Stomach (tissue), 8 donors: ENCODE measurements at regions not wholly inside any gene's neighbourhood (a gene's known extent, or its start where the extent isn't known, plus 50 kb on each side); places are given as distances from the start of the nearest gene placed in this dataset.

Source experiments
- DNase-seq, 2 donors: peaks; one replicate each; pipeline versions ENCODE4 v3.0.0 to v3.0.0-alpha.2; 2013 to 2019
- H3K27ac ChIP-seq, 5 donors: fragments of 200-600 bp in 4 of 5; sonication (generic) in 4 of 5; one replicate each; pipeline ENCODE4 v1.5.1; 2013 to 2019; ENCODE audit warnings: mild to moderate bottlenecking in 1 of 5, moderate library complexity in 1 of 5
- H3K27me3 ChIP-seq, 3 donors: fragments of 200-600 bp; sonication (generic); one replicate each; pipeline ENCODE4 v1.5.1; 2017 to 2019; ENCODE audit warnings: mixed run types in 1 of 3
- H3K36me3 ChIP-seq, 4 donors: fragments of 200-600 bp; sonication (generic); 1 replicate in 3 of 4; 2 replicates in 1 of 4; pipeline ENCODE4 v1.5.1; 2016 to 2019
- H3K4me1 ChIP-seq, 4 donors: fragments of 200-600 bp; sonication (generic); one replicate each; pipeline ENCODE4 v1.5.1; 2016 to 2019
- H3K4me3 ChIP-seq, 4 donors: fragments of 200-600 bp; sonication (generic) in 3 of 4; one replicate each; pipeline ENCODE4 v1.5.1; 2016 to 2019; ENCODE audit warnings: mild to moderate bottlenecking in 1 of 4
- H3K9me3 ChIP-seq, 4 donors: fragments of 200-600 bp; sonication (generic); one replicate each; pipeline ENCODE4 v1.5.1; 2016 to 2019
- EP300 ChIP-seq: sonication (generic); formaldehyde crosslinking; IDR thresholded peaks from one replicate; pipeline ENCODE4 v1.6.1; 2017; ENCODE audit warnings: antibody characterized with exemption
- POLR2A ChIP-seq, 4 donors: fragments of 450-650 bp; IDR thresholded peaks; one replicate each; pipeline ENCODE4 v1.6.1; 2016; ENCODE audit warnings: antibody characterized with exemption in 4 of 4, control low read depth in 2 of 4, mild to moderate bottlenecking in 1 of 4, moderate library complexity in 1 of 4
- POLR2AphosphoS5 ChIP-seq, 3 donors: sonication (generic); formaldehyde crosslinking; IDR thresholded peaks; one replicate each; pipeline ENCODE4 v1.6.1; 2016; ENCODE audit warnings: antibody characterized with exemption in 3 of 3
- WGBS, 5 donors: extraction: QIAGEN DNeasy Blood & Tissue Kit in 3 of 5; methylation state at CpG; one replicate each; pipeline versions ENCODE4 v1.1.5 to v1.1.7; 2013 to 2018; 5-methylcytosine and 5-hydroxymethylcytosine counted together
- intact Hi-C: fragments of 100-400 bp; cut with DNase I; formaldehyde crosslinking; loops from one replicate; pipeline ENCODE4 v1.15.1; 2023; ENCODE audit warnings: low total_unique reads
- TF ChIP-seq, protein P1 (sequence below), 7 experiments: fragments of 450-650 bp in 4 of 7; fragments of 200-600 bp in 3 of 7; sonication (generic) in 3 of 7; IDR thresholded peaks; one replicate each; pipeline ENCODE4 v1.5.1; 2016 to 2019; ENCODE audit warnings: antibody characterized with exemption in 7 of 7, control low read depth in 2 of 7, mild to moderate bottlenecking in 1 of 7
- donor health status: healthy with polysubstance abuse.
- donor health status: Bipolar disorder and iron deficiency.
- donor health status: healthy.

DNA sequence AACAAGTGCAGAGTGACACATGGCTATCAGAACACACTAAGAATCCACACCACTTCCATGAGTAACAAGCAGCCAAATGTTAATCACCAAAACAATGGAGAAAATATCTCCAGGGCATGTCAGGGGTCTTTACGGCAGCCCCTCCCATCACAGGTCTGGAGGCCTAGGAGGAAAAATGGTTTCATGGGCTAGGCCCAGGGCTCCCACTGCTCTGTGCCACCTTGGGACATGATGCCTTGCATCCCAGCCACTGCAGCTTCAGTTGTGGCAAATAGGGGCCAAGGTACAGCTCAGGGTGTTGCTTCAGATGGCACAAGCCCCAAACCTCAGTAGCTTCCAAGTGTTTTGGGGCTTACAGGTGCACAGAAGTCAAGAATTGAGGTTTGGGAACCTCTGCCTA is 66.6 kb downstream of the NEURL3 start:
- no peak overlapping the region for H3K27ac ChIP-seq
- no peaks in the 10 kb centered on the region for H3K4me1 ChIP-seq
- no peaks in the 10 kb centered on the region for H3K27me3 ChIP-seq
- TF ChIP-seq, protein P1, sequence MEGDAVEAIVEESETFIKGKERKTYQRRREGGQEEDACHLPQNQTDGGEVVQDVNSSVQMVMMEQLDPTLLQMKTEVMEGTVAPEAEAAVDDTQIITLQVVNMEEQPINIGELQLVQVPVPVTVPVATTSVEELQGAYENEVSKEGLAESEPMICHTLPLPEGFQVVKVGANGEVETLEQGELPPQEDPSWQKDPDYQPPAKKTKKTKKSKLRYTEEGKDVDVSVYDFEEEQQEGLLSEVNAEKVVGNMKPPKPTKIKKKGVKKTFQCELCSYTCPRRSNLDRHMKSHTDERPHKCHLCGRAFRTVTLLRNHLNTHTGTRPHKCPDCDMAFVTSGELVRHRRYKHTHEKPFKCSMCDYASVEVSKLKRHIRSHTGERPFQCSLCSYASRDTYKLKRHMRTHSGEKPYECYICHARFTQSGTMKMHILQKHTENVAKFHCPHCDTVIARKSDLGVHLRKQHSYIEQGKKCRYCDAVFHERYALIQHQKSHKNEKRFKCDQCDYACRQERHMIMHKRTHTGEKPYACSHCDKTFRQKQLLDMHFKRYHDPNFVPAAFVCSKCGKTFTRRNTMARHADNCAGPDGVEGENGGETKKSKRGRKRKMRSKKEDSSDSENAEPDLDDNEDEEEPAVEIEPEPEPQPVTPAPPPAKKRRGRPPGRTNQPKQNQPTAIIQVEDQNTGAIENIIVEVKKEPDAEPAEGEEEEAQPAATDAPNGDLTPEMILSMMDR (IDR thresholded peaks at IDR 0.05) = no peak
- TF ChIP-seq POLR2A (IDR thresholded peaks at IDR 0.05) (no peak), POLR2AphosphoS5 (IDR thresholded peaks at IDR 0.05) (no peak), EP300 (no peak)
- no peak overlapping the region for H3K4me3 ChIP-seq
- no peaks in the 10 kb centered on the region for H3K36me3 ChIP-seq
- peaks cover 0 to 7% (median 0%) of the 10 kb centered on the region in 4 donors for H3K9me3 ChIP-seq
- intact Hi-C loops = no loop called here
- DNase-seq = no peak
- 95 to 100% (median 100%) methylated on average over 1 of the region's 1 CpG for WGBS, 5 donors

DNA sequence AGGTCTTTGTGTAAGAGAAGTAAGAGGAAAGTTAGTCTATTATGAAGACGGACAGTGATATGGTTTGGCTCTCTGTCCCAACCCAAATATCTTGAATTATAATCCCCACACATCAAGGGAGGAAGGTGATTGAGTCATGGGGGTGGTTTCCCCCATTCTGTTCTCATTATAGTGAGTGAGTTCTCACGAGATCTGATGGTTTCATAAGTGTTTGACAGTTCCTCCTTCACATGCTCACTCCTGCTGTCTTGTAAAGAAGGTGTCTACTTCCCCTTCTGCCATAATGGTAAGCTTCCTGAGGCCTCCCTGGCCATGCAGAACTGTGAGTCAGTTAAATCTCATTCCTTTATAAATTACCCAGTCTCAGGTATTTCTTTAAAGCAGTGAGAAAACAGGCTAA is 67.6 kb downstream of the NEURL3 start:
- Histone ChIP-seq H3K27ac (no peak overlapping the region), H3K4me1 (no peaks in the 10 kb centered on the region), H3K27me3 (no peaks in the 10 kb centered on the region), H3K36me3 (no peaks in the 10 kb centered on the region), H3K4me3 (no peak overlapping the region), H3K9me3 (peaks cover 0 to 7% (median 0%) of the 10 kb centered on the region in 4 donors)
- intact Hi-C loops = no loop called here
- DNase-seq = no peak
- TF ChIP-seq POLR2AphosphoS5 (IDR thresholded peaks at IDR 0.05) (no peak), EP300 (no peak), POLR2A (IDR thresholded peaks at IDR 0.05) (no peak)
- TF ChIP-seq, protein P1 (IDR thresholded peaks at IDR 0.05) = no peak
- 69 to 81% (median 75%) methylated on average over 2 of the region's 2 CpGs for WGBS, 5 donors

DNA sequence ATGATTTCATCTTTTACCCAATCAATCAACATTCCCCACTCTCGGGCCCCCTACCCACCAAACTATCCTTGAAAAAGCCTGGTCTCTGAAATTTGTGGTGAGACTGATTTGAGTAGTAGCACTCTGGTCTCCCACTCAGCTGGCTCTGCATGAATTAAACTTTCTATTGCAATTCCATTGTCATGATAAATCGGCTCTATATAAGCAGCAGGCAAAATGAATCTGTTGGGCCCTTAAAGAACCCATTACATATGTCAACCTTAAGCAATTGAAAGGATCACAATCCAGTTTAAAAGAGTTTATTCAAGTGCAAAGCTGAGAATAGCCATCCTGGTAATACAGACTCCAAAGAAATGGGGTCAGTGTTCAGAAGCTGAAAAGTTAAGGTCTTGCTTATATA is 68.2 kb downstream of the NEURL3 start:
- Histone ChIP-seq H3K9me3 (peaks cover 0 to 7% (median 0%) of the 10 kb centered on the region in 4 donors), H3K4me1 (peaks cover 0 to under 1% (median 0%) of the 10 kb centered on the region in 4 donors), H3K36me3 (no peaks in the 10 kb centered on the region), H3K4me3 (no peak overlapping the region), H3K27ac (no peak overlapping the region), H3K27me3 (no peaks in the 10 kb centered on the region)
- no peak for TF ChIP-seq POLR2A (IDR thresholded peaks at IDR 0.05)
- TF ChIP-seq EP300 = no peak
- TF ChIP-seq POLR2AphosphoS5 (IDR thresholded peaks at IDR 0.05) = no peak
- TF ChIP-seq, protein P1 (IDR thresholded peaks at IDR 0.05) = no peak
- intact Hi-C loops = no loop called here
- WGBS, 5 donors = 73 to 79% (median 76%) methylated on average over 2 of the region's 2 CpGs
- DNase-seq = no peak

DNA sequence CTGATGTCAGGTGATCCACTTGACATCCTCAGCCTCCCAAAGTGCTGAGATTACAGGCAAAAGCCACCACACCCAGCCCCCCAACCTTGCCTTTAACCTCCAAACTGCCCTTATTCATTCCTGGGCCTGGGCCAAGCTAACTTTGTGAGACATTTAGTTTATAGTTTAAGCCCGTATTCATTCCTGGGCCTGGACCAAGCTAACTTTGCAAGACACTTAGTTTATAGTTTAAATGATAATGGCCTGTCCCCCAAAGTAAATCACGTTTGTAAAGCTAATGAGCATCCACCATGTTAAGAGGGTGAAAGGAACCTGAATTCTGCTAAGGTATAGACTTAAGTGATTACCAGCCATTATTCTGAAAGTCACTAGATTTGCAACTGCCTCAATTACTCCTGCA is 68.7 kb downstream of the NEURL3 start:
- WGBS, 5 donors = 54 to 67% (median 58%) methylated on average over 2 of the region's 2 CpGs
- TF ChIP-seq POLR2AphosphoS5 (IDR thresholded peaks at IDR 0.05) (no peak), EP300 (no peak), POLR2A (IDR thresholded peaks at IDR 0.05) (no peak)
- TF ChIP-seq, protein P1 (IDR thresholded peaks at IDR 0.05) = no peak

More for the DNA sequence above, 68.7 kb downstream of the NEURL3 start:
- no peak overlapping the region for H3K4me3 ChIP-seq
- no peaks in the 10 kb centered on the region for H3K36me3 ChIP-seq
- H3K4me1 ChIP-seq = peaks cover 0 to 5% (median 0%) of the 10 kb centered on the region in 4 donors
- no peak for DNase-seq
- peaks cover 0 to 7% (median 0%) of the 10 kb centered on the region in 4 donors for H3K9me3 ChIP-seq
- H3K27ac ChIP-seq = no peak overlapping the region
- H3K27me3 ChIP-seq = no peaks in the 10 kb centered on the region
- intact Hi-C loops = no loop called here
